Activated CD4-positive, alpha-beta T cell treated with anti-CD3 and anti-CD28 coated beads, Interleukin-2, amount 10 ng/mL, durations not matched to agents 7 days and 5 days (primary cell): ENCODE measurements at regions not wholly inside any gene's neighbourhood (a gene's known extent, or its start where the extent isn't known, plus 50 kb on each side); places are given as distances from the start of the nearest gene placed in this dataset.
A peak's percentile ranks its signal among the peaks of the same experiment; 100 is the strongest.

ENCODE experiments used
- CTCF ChIA-PET: fragments of 350-600 bp; sonication (Branson Sonifier 250); formaldehyde crosslinking; loops from one replicate; lab custom pipeline; 2021; ENCODE audit warnings: antibody characterized with exemption; lab: Charles Lee
- POLR2A ChIA-PET: fragments of 350-600 bp; sonication (Branson Sonifier 250); formaldehyde crosslinking; loops from one replicate; lab custom pipeline; 2021; ENCODE audit warnings: antibody characterized with exemption; lab: Charles Lee
- DNase-seq: peaks from one replicate; pipeline ENCODE4 v3.0.0-alpha.2; 2020
- H3K27ac Mint-ChIP-seq: one replicate; pipeline ENCODE4 v1.8.0; 2021; ENCODE audit warnings: mild to moderate bottlenecking, moderate library complexity, mixed read lengths
- H3K27me3 Mint-ChIP-seq: one replicate; pipeline ENCODE4 v1.8.0; 2021; ENCODE audit warnings: mixed read lengths
- H3K36me3 Mint-ChIP-seq: one replicate; pipeline ENCODE4 v1.8.0; 2021; ENCODE audit warnings: low read depth, mixed read lengths
- H3K4me1 Mint-ChIP-seq: one replicate; pipeline ENCODE4 v1.8.0; 2021; ENCODE audit warnings: mixed read lengths
- H3K4me3 Mint-ChIP-seq: one replicate; pipeline ENCODE4 v1.8.0; 2021; ENCODE audit warnings: mild to moderate bottlenecking, moderate library complexity, mixed read lengths
- H3K9me3 Mint-ChIP-seq: one replicate; pipeline ENCODE4 v1.8.0; 2021; ENCODE audit warnings: mixed read lengths

- Mint-ChIP-seq H3K27ac (no peak overlapping the region), H3K9me3 (peaks cover 8% of the 10 kb centered on the region), H3K36me3 (no peaks in the 10 kb centered on the region), H3K4me3 (no peak overlapping the region), H3K4me1 (no peaks in the 10 kb centered on the region), H3K27me3 (no peaks in the 10 kb centered on the region)
- ChIA-PET POLR2A (no interaction called here), CTCF (no interaction called here)
- no peak for DNase-seq
Observed at GRCh38 chr5:104198156-104198555, 635.6 kb upstream of the NUDT12 start.

GRCh38 chr5:104189909-104190308, 627.3 kb upstream of the NUDT12 start:
- ChIA-PET CTCF (no interaction called here), POLR2A (no interaction called here)
- no peaks in the 10 kb centered on the region for H3K4me1 Mint-ChIP-seq
- H3K9me3 Mint-ChIP-seq = peaks cover 19% of the 10 kb centered on the region
- no peaks in the 10 kb centered on the region for H3K27me3 Mint-ChIP-seq
- no peaks in the 10 kb centered on the region for H3K36me3 Mint-ChIP-seq
- no peak overlapping the region for H3K27ac Mint-ChIP-seq
- DNase-seq = no peak
- H3K4me3 Mint-ChIP-seq = no peak overlapping the region

DNA sequence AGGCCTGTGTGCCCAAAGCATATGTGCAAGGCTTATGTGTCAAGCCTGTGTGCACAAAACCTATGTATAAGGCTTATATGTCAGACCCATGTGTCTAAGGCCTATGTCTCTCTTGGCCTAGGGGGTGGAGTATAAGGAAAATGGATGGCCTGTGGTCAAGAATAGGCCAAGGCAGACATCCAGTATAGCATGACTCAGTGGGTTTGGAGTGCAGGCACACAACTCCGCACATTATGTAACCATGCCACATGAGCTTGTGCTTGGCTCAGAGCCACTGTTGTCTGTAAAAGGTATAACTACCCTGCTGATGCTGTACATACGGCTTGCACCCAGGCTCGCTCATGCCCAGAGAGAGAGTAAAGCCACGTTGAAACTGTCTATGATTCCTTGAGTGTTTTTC, 626.4 kb upstream of the NUDT12 start:
- Mint-ChIP-seq H3K27me3 (no peaks in the 10 kb centered on the region), H3K4me1 (no peaks in the 10 kb centered on the region), H3K36me3 (no peaks in the 10 kb centered on the region), H3K9me3 (peaks cover 19% of the 10 kb centered on the region), H3K27ac (no peak overlapping the region), H3K4me3 (no peak overlapping the region)
- DNase-seq = no peak
- CTCF ChIA-PET = no interaction called here
- POLR2A ChIA-PET = no interaction called here

DNA sequence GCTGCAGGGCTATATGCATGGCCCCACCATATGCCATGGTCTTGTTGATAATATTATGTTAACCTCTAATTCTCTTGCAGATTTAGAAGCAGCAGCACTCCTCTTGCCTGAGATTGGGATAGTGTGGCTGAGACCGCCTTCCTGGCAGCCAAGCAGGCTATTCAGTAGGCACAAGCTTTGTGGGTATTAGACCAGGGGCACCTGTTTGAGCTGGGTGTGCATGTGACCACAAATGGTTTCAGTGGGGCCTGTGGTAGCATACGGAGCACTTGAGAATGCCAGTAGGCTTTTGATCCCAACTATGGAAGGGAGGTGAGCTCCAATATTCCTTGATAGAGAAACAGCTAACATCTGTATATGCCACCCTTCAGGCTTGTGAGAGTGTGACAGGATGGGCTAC, 625.1 kb upstream of the NUDT12 start:
- ChIA-PET POLR2A (no interaction called here), CTCF (no interaction called here)
- Mint-ChIP-seq H3K36me3 (no peaks in the 10 kb centered on the region), H3K4me1 (no peaks in the 10 kb centered on the region), H3K4me3 (no peak overlapping the region), H3K9me3 (peaks cover 19% of the 10 kb centered on the region), H3K27me3 (no peaks in the 10 kb centered on the region), H3K27ac (no peak overlapping the region)
- DNase-seq = no peak

GRCh38 chr5:104186510-104186909, 623.9 kb upstream of the NUDT12 start:
- no peaks in the 10 kb centered on the region for H3K4me1 Mint-ChIP-seq
- peaks cover 23% of the 10 kb centered on the region for H3K9me3 Mint-ChIP-seq
- H3K36me3 Mint-ChIP-seq = no peaks in the 10 kb centered on the region
- no peak overlapping the region for H3K27ac Mint-ChIP-seq
- H3K4me3 Mint-ChIP-seq = no peak overlapping the region
- CTCF ChIA-PET = no interaction called here
- no peaks in the 10 kb centered on the region for H3K27me3 Mint-ChIP-seq
- POLR2A ChIA-PET = no interaction called here
- DNase-seq = no peak

- H3K4me3 Mint-ChIP-seq = no peak overlapping the region
- peaks cover 23% of the 10 kb centered on the region for H3K9me3 Mint-ChIP-seq
- no peak for DNase-seq
- no peaks in the 10 kb centered on the region for H3K27me3 Mint-ChIP-seq
- no peaks in the 10 kb centered on the region for H3K4me1 Mint-ChIP-seq
- no peak overlapping the region for H3K27ac Mint-ChIP-seq
- CTCF ChIA-PET = no interaction called here
- H3K36me3 Mint-ChIP-seq = no peaks in the 10 kb centered on the region
- POLR2A ChIA-PET = no interaction called here
Observed at GRCh38 chr5:104186100-104186499, 623.5 kb upstream of the NUDT12 start.

DNA sequence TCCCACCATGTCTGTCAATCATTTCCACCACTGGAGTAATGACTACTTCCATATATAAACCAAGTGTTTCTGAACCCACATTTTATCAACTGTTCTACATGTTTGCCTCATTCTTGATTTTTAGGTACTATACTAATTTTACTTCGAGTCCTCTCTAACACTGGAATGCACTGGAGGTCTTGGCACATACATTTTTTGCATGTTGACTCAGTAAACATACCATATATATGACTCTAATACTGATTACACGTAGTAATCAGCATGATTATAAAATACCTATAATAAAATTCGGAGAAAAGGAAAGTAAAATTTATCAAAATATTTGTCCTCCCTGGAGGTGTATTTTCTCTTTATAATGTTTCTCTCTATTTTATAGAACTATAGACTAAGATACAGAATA, 621.7 kb upstream of the NUDT12 start:
- Mint-ChIP-seq H3K9me3 (peaks cover 37% of the 10 kb centered on the region), H3K4me3 (no peak overlapping the region), H3K27ac (no peak overlapping the region), H3K36me3 (no peaks in the 10 kb centered on the region), H3K27me3 (no peaks in the 10 kb centered on the region), H3K4me1 (no peaks in the 10 kb centered on the region)
- no peak for DNase-seq
- ChIA-PET POLR2A (no interaction called here), CTCF (no interaction called here)

DNA sequence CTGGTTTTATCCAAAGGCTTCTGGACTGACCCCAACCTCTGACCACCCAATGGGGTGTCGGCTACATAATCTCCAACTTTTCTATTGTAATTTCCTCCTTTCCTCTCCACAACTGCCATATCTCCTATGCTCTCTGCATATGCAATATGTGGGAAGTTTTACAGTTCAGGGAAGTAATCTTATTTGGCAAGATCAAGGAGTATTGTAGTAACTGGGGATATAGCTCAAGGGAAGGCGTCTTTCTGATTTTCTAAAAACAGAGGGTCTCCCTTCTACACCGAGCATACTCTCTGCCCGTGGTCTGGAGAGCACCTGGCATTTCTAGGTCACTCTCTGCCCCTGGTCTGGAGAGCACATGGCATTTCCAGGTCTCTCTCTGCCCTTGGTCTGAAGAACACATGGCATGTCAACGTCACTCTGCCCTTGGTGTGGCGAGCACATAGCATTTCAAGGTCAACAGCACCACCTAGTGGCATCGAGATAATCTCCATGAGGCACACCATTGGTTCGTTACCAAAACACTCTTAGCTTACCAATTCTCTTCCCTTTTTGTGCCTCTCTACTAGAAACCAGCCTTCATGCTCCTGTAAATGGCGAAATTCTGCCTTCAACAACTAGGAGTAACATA, 616.4 kb upstream of the NUDT12 start:
- POLR2A ChIA-PET = no interaction called here
- peak; percentile 16 for DNase-seq

GRCh38 chr5:104178066-104178465, 615.5 kb upstream of the NUDT12 start:
- H3K27ac Mint-ChIP-seq = no peak overlapping the region
- peaks cover 24% of the 10 kb centered on the region for H3K9me3 Mint-ChIP-seq
- CTCF ChIA-PET = no interaction called here
- H3K4me3 Mint-ChIP-seq = no peak overlapping the region
- no peaks in the 10 kb centered on the region for H3K4me1 Mint-ChIP-seq
- POLR2A ChIA-PET = no interaction called here
- H3K27me3 Mint-ChIP-seq = no peaks in the 10 kb centered on the region
- no peaks in the 10 kb centered on the region for H3K36me3 Mint-ChIP-seq
- no peak for DNase-seq

More for the DNA sequence above, 616.4 kb upstream of the NUDT12 start:
- Mint-ChIP-seq H3K27ac (no peak overlapping the region), H3K4me3 (no peak overlapping the region), H3K9me3 (peaks cover 24% of the 10 kb centered on the region), H3K36me3 (no peaks in the 10 kb centered on the region), H3K4me1 (no peaks in the 10 kb centered on the region), H3K27me3 (no peaks in the 10 kb centered on the region)
- CTCF ChIA-PET = interaction anchor here (0.6 kb wide), 1 partner anchor 919 kb away, joined by 4 read pairs; no protein-coding TSS in a partner anchor

DNA sequence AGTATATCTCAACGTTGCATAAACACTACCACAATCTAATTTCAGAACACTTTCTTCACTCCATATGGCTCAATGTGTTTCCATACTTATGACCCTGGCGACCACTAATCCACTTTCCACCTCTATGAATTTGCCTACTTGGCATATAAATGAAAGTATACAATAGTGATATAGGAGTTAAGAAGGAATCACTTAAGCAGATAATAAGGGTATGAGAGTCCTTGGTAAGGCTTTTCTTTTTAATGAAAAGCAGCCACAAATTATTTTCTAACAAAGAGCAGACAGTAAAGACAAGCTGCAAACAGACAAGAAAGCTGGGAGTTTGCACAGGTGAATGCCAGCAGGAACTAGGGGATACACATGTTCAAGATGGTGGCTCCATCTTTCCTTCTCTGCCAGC, 615.1 kb upstream of the NUDT12 start:
- no peak for DNase-seq
- POLR2A ChIA-PET = no interaction called here
- Mint-ChIP-seq H3K36me3 (no peaks in the 10 kb centered on the region), H3K9me3 (peaks cover 24% of the 10 kb centered on the region), H3K27ac (no peak overlapping the region), H3K4me3 (no peak overlapping the region), H3K27me3 (no peaks in the 10 kb centered on the region), H3K4me1 (no peaks in the 10 kb centered on the region)
- CTCF ChIA-PET = no interaction called here

GRCh38 chr5:104172976-104173375, 610.4 kb upstream of the NUDT12 start:
- POLR2A ChIA-PET = no interaction called here
- H3K4me3 Mint-ChIP-seq = no peak overlapping the region
- H3K9me3 Mint-ChIP-seq = no peaks in the 10 kb centered on the region
- no peaks in the 10 kb centered on the region for H3K36me3 Mint-ChIP-seq
- no peaks in the 10 kb centered on the region for H3K27me3 Mint-ChIP-seq
- CTCF ChIA-PET = no interaction called here
- no peaks in the 10 kb centered on the region for H3K4me1 Mint-ChIP-seq
- no peak for DNase-seq
- peak overlapping the region; percentile 57 for H3K27ac Mint-ChIP-seq

DNA sequence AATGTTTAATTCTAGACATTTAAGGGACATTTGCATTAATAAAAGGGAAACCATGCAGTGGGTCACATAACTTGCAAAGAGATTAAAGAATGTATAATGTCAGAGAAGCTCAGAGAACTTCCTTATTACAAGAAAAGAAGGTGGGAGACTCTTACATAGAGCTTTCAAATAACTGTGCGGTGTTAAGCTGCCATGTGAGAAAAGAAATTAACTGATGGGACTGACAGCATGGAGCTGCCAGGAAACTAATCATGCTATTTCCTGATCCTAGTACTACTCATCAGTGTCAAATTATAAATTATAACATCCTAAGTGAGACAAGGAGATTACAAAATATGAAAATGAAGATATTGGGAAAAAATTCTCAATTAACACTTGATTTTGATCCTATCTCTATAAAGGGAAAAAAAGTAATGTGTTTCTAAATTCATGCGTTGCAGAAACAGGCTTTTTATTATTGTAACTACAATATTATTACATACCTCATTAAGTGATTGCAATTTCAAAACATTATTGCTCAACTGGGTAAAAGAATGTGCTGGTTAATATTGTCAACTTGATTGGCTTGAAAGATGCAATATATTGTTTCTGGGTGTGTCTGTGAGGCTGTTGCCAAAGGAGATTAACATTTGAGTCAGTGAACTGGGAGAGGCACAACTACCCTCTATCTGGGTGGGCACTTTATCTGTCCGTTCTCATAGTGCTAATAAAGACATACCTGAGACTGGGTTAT, 609.5 kb upstream of the NUDT12 start:
- no peak for DNase-seq
- Mint-ChIP-seq H3K4me3 (no peak overlapping the region), H3K9me3 (no peaks in the 10 kb centered on the region), H3K4me1 (no peaks in the 10 kb centered on the region), H3K27ac (no peak overlapping the region), H3K27me3 (no peaks in the 10 kb centered on the region), H3K36me3 (no peaks in the 10 kb centered on the region)
- POLR2A ChIA-PET = no interaction called here
- CTCF ChIA-PET = no interaction called here

DNA sequence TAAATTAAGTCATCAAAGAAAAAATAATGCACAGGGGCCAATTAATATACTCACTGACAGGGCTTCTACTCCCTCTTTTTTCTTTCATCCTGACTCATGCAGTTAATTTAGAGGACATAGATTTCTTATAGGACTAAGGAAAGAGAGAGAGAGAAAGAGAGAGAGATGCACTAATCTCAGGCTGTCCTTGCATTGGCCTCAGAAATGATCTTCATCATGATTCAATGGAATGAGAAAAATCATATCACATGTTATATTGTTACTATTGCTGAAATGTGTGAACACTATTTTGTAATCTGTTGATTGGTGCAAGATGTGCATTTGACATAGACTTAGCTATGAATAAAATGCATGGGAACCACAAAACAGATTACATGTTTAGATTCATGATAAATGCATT, 608.3 kb upstream of the NUDT12 start:
- ChIA-PET POLR2A (no interaction called here), CTCF (no interaction called here)
- Mint-ChIP-seq H3K27me3 (no peaks in the 10 kb centered on the region), H3K36me3 (no peaks in the 10 kb centered on the region), H3K4me3 (no peak overlapping the region), H3K4me1 (no peaks in the 10 kb centered on the region), H3K27ac (no peak overlapping the region), H3K9me3 (no peaks in the 10 kb centered on the region)
- DNase-seq = no peak

DNA sequence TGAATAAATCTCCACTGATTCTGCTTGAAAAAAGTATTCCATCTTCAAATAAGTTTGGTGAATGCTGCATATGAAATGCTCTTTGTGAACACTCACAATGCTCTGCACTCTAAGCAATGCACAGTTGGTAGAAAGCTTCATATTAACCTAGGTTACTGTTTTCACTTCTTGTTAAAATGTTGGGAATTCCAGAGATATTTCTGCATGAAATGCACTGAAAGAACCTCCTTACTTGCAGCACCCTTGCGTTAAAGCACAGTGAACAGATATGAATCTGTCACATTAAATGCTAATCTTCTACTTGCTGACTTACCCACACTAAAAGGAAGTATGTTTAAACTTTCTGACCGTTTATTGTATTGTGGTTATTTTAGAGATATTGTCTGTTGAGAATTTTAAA, 584.1 kb upstream of the NUDT12 start:
- CTCF ChIA-PET = no interaction called here

More for the DNA sequence above, 584.1 kb upstream of the NUDT12 start:
- H3K4me3 Mint-ChIP-seq = no peak overlapping the region
- H3K4me1 Mint-ChIP-seq = no peaks in the 10 kb centered on the region
- no peaks in the 10 kb centered on the region for H3K9me3 Mint-ChIP-seq
- no peak for DNase-seq
- POLR2A ChIA-PET = no interaction called here
- no peak overlapping the region for H3K27ac Mint-ChIP-seq
- no peaks in the 10 kb centered on the region for H3K36me3 Mint-ChIP-seq
- H3K27me3 Mint-ChIP-seq = no peaks in the 10 kb centered on the region
